HepG2 (cell line): ENCODE measurements at regions not wholly inside any gene's neighbourhood (a gene's known extent, or its start where the extent isn't known, plus 50 kb on each side); places are given as distances from the start of the nearest gene placed in this dataset.

Experiments used
- ATAC-seq: fragments of 200-7000 bp; cut with Tn5 transposase; 3 replicates; pipeline ENCODE4 v1.9.1; 2020; ENCODE audit warnings: mild to moderate bottlenecking, moderate library complexity
- BruUV-seq: library from RNA; stranded (reverse); fragments of 400-500 nt; replicated peaks from 2 replicates; lab custom pipeline; 2021; lab: Mats Ljungman, UMichigan
- CTCF ChIA-PET: fragments of 300-600 bp; formaldehyde crosslinking; extraction: SDS; loops from one replicate; lab custom pipeline; 2021; ENCODE audit warnings: low total read pairs, inconsistent platforms, low intra/inter-chr PET ratio; lab: Yijun Ruan, JAX
- POLR2A ChIA-PET: fragments of 350-600 bp; sonication (Branson Sonifier 250); formaldehyde crosslinking; loops from one replicate; lab custom pipeline; 2020; ENCODE audit warnings: antibody characterized with exemption, inconsistent platforms; lab: Yijun Ruan, JAX
- DNase-seq: peaks from one replicate; pipeline ENCODE4 v3.0.0-alpha.2; 2015; ENCODE audit warnings: low spot score
- FAIRE-seq: peaks from 3 replicates; lab custom pipeline; 2011; peaks lifted over from hg19 to GRCh38; lab: Jason Lieb, UNC
- H2AFZ ChIP-seq: one replicate; pipeline ENCODE4 v1.6.1; 2011; ENCODE audit warnings: low read length, inconsistent platforms
- H3K27ac ChIP-seq: fragments of 300-600 bp; 3 replicates; pipeline ENCODE4 v1.8.0; 2011; ENCODE audit warnings: mixed run types, mild to moderate bottlenecking, mixed read lengths, low read length, inconsistent platforms; ENCODE audit not compliant: insufficient read depth; ENCODE audit errors: extremely low read length
- H3K27me3 ChIP-seq, 2 experiments: fragments of 200-600 bp in 1 of 2; 2 replicates in 1 of 2; 3 replicates in 1 of 2; pipeline versions ENCODE4 v1.6.0 to v1.8.0; 2011; ENCODE audit warnings: low read length in 2 of 2, mild to moderate bottlenecking in 2 of 2, moderate library complexity in 2 of 2, inconsistent platforms in 1 of 2; ENCODE audit not compliant: insufficient read depth in 2 of 2, control insufficient read depth in 1 of 2
- H3K36me3 ChIP-seq, 2 experiments: fragments of 200-600 bp in 1 of 2; replicated peaks in 1 of 2; 2 replicates in 1 of 2; 3 replicates in 1 of 2; pipeline versions ENCODE4 v1.5.1 to v1.8.0; 2011; ENCODE audit warnings: low read length in 2 of 2, inconsistent platforms in 1 of 2; ENCODE audit not compliant: insufficient read depth in 2 of 2, control insufficient read depth in 1 of 2
- H3K4me1 ChIP-seq: 2 replicates; pipeline ENCODE4 v1.5.1; 2012; ENCODE audit warnings: low read length, inconsistent platforms; ENCODE audit not compliant: insufficient read depth
- H3K4me2 ChIP-seq: 2 replicates; pipeline ENCODE4 v1.6.0; 2011; ENCODE audit warnings: low read depth, low read length, inconsistent platforms
- H3K4me3 ChIP-seq, 3 experiments: fragments of 200-600 bp in 1 of 3; sonication (generic), shearing (Covaris generic) in 1 of 3; replicated peaks in 1 of 3; 2 replicates each; pipeline ENCODE4 v1.5.1; 2011 to 2016; ENCODE audit warnings: low read length in 3 of 3, inconsistent platforms in 2 of 3, low read depth in 2 of 3, mild to moderate bottlenecking in 2 of 3, control low read depth in 1 of 3, mixed read lengths in 1 of 3; ENCODE audit not compliant: insufficient read depth in 1 of 3
- H3K79me2 ChIP-seq: one replicate; pipeline ENCODE4 v1.6.1; 2011; ENCODE audit warnings: low read length, inconsistent platforms; ENCODE audit not compliant: insufficient read depth
- H3K9ac ChIP-seq: 2 replicates; pipeline ENCODE4 v1.6.0; 2011; ENCODE audit warnings: mild to moderate bottlenecking, low read depth, low read length, inconsistent platforms; ENCODE audit not compliant: insufficient read depth
- H3K9me3 ChIP-seq: 2 replicates; pipeline ENCODE4 v1.5.1; 2012; ENCODE audit warnings: mild to moderate bottlenecking, low read length
- H4K20me1 ChIP-seq: 2 replicates; pipeline ENCODE4 v1.6.0; 2011; ENCODE audit warnings: inconsistent platforms, mild to moderate bottlenecking, low read length, moderate library complexity; ENCODE audit not compliant: insufficient read depth
- ELF3 ChIP-seq: IDR thresholded peaks from 2 replicates; pipeline ENCODE4 v1.6.1; 2016; ENCODE audit warnings: missing genetic modification reagents, missing compliant biosample characterization
- HDAC2 ChIP-seq: sonication (generic); formaldehyde crosslinking; IDR thresholded peaks from 2 replicates; pipeline ENCODE4 v1.4.0; 2020; ENCODE audit warnings: missing genetic modification reagents
- KLF15 ChIP-seq: sonication (generic); formaldehyde crosslinking; IDR thresholded peaks from 2 replicates; pipeline ENCODE4 v1.8.1; 2023; ENCODE audit warnings: borderline replicate concordance, mild to moderate bottlenecking, inconsistent platforms, missing genetic modification reagents, mixed read lengths
- NCOA5 ChIP-seq: sonication (generic); formaldehyde crosslinking; IDR thresholded peaks from 2 replicates; pipeline ENCODE4 v1.4.0; 2020; ENCODE audit warnings: missing genetic modification reagents
- NCOR1 ChIP-seq: fragments of 200-600 bp; sonication (generic); IDR thresholded peaks from 2 replicates; pipeline ENCODE4 v1.7.0; 2017; ENCODE audit warnings: antibody characterized with exemption, low read length, borderline replicate concordance
- SALL2 ChIP-seq: sonication (generic); formaldehyde crosslinking; IDR thresholded peaks from 2 replicates; pipeline ENCODE4 v1.8.1; 2023; ENCODE audit warnings: mild to moderate bottlenecking, missing genetic modification reagents, inconsistent platforms
- SIX4 ChIP-seq: sonication (generic); formaldehyde crosslinking; IDR thresholded peaks from 2 replicates; pipeline ENCODE4 v1.4.0; 2020; ENCODE audit warnings: missing genetic modification reagents
- SMARCC2 ChIP-seq: fragments of 450-650 bp; IDR thresholded peaks from 2 replicates; pipeline ENCODE4 v1.6.1; 2017; ENCODE audit warnings: antibody characterized with exemption, mild to moderate bottlenecking
- TCF7 ChIP-seq: sonication (generic); IDR thresholded peaks from 2 replicates; pipeline ENCODE4 v1.6.1; 2016; ENCODE audit warnings: antibody characterized with exemption, low read depth
- TMF1 ChIP-seq: sonication (generic); formaldehyde crosslinking; IDR thresholded peaks from 2 replicates; pipeline ENCODE4 v1.8.1; 2022; ENCODE audit warnings: low read depth, missing genetic modification reagents
- UBTF ChIP-seq: sonication (generic); formaldehyde crosslinking; IDR thresholded peaks from 2 replicates; pipeline ENCODE4 v1.4.0; 2020; ENCODE audit warnings: mild to moderate bottlenecking, missing genetic modification reagents
- ZBTB46 ChIP-seq: sonication (generic); formaldehyde crosslinking; IDR thresholded peaks from 2 replicates; pipeline ENCODE4 v1.4.0; 2020; ENCODE audit warnings: mild to moderate bottlenecking, missing genetic modification reagents, borderline replicate concordance
- ZBTB7B ChIP-seq: sonication (generic); formaldehyde crosslinking; IDR thresholded peaks from 2 replicates; pipeline ENCODE4 v1.4.0; 2020; ENCODE audit warnings: missing genetic modification reagents
- ZFP36L1 ChIP-seq: sonication (generic); formaldehyde crosslinking; IDR thresholded peaks from 2 replicates; pipeline ENCODE4 v1.8.0; 2022; ENCODE audit warnings: mild to moderate bottlenecking, missing genetic modification reagents, moderate library complexity
- ZMYM4 ChIP-seq: sonication (generic); formaldehyde crosslinking; IDR thresholded peaks from 2 replicates; pipeline ENCODE4 v1.8.1; 2023; ENCODE audit warnings: mild to moderate bottlenecking, missing genetic modification reagents
- ZNF235 ChIP-seq: sonication (generic); formaldehyde crosslinking; IDR thresholded peaks from 2 replicates; pipeline ENCODE4 v1.8.1; 2023; ENCODE audit warnings: mild to moderate bottlenecking, missing genetic modification reagents, borderline replicate concordance
- ZNF563 ChIP-seq: sonication (generic); formaldehyde crosslinking; IDR thresholded peaks from 2 replicates; pipeline ENCODE4 v1.8.0; 2022; ENCODE audit warnings: mild to moderate bottlenecking, moderate library complexity, missing genetic modification reagents
- ZNF891 ChIP-seq: sonication (generic); formaldehyde crosslinking; IDR thresholded peaks from 2 replicates; pipeline ENCODE4 v1.5.0; 2020; ENCODE audit warnings: mild to moderate bottlenecking, missing genetic modification reagents
- WGBS: methylation state at CpG from one replicate; pipeline ENCODE4 v1.1.6; 2017; ENCODE audit warnings: low lambda C conversion rate; 5-methylcytosine and 5-hydroxymethylcytosine counted together
- in situ Hi-C: cut with HindIII; loops from 2 replicates; pipeline ENCODE4 v1.10.0; 2017; ENCODE audit warnings: low pct_unique_long_range_greater_than_20kb; ENCODE audit not compliant: extremely low pct_ligation_motif_present
- intact Hi-C: fragments of 100-400 bp; cut with micrococcal nuclease; formaldehyde crosslinking; loops from one replicate; pipeline ENCODE4 v1.10.0; 2022; ENCODE audit not compliant: unreplicated experiment
- TF ChIP-seq, protein P1 (sequence below): sonication (generic); formaldehyde crosslinking; IDR thresholded peaks from 2 replicates; pipeline ENCODE4 v1.5.1; 2020; ENCODE audit warnings: missing genetic modification reagents, mild to moderate bottlenecking, borderline replicate concordance
- TF ChIP-seq, protein P2 (sequence below): sonication (generic); formaldehyde crosslinking; IDR thresholded peaks from 2 replicates; pipeline ENCODE4 v1.4.0; 2020; ENCODE audit warnings: missing genetic modification reagents, mild to moderate bottlenecking, borderline replicate concordance

GRCh38 chr10:121293110-121293509, 305.1 kb downstream of the FGFR2 start:
- H3K36me3 ChIP-seq: no peaks in the 10 kb centered on the region
- no peaks in the 10 kb centered on the region for H3K9me3 ChIP-seq
- no peaks in the 10 kb centered on the region for H3K4me1 ChIP-seq
- BruUV-seq: no TSS peak
- H2AFZ ChIP-seq: no peak overlapping the region
- TF ChIP-seq ZNF563 (CRISPR knock-in tag): no peak
- TF ChIP-seq ZBTB7B (CRISPR knock-in tag): no peak
- TF ChIP-seq, protein P1, sequence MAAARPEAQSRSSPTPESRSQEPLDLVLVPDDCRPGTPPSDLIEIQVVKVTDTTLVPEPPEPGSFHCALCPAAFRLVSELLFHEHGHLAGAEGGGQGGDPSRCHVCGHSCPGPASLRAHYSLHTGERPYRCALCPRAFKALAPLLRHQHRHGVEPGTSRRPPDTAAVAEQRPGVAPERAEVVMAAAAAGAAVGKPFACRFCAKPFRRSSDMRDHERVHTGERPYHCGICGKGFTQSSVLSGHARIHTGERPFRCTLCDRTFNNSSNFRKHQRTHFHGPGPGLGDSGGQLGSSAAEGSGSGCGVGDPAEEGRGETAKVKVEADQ: no peak
- TF ChIP-seq ZBTB46 (CRISPR knock-in tag): no peak
- TF ChIP-seq ZFP36L1 (CRISPR knock-in tag): no peak
- TF ChIP-seq NCOR1: no peak
- TF ChIP-seq SALL2 (CRISPR knock-in tag): no peak
- TF ChIP-seq NCOA5 (CRISPR knock-in tag): no peak
- no peak for TF ChIP-seq SIX4 (CRISPR knock-in tag)
- no peak for TF ChIP-seq HDAC2 (CRISPR knock-in tag)
- TF ChIP-seq ELF3: no peak
- no peak for TF ChIP-seq ZNF891 (CRISPR knock-in tag)
- TF ChIP-seq SMARCC2: no peak
- no peak for TF ChIP-seq UBTF (CRISPR knock-in tag)
- TF ChIP-seq ZNF235 (CRISPR knock-in tag): no peak
- no peak for TF ChIP-seq TCF7
- TF ChIP-seq ZMYM4 (CRISPR knock-in tag): no peak
- no peak for TF ChIP-seq TMF1
- TF ChIP-seq, protein P2, sequence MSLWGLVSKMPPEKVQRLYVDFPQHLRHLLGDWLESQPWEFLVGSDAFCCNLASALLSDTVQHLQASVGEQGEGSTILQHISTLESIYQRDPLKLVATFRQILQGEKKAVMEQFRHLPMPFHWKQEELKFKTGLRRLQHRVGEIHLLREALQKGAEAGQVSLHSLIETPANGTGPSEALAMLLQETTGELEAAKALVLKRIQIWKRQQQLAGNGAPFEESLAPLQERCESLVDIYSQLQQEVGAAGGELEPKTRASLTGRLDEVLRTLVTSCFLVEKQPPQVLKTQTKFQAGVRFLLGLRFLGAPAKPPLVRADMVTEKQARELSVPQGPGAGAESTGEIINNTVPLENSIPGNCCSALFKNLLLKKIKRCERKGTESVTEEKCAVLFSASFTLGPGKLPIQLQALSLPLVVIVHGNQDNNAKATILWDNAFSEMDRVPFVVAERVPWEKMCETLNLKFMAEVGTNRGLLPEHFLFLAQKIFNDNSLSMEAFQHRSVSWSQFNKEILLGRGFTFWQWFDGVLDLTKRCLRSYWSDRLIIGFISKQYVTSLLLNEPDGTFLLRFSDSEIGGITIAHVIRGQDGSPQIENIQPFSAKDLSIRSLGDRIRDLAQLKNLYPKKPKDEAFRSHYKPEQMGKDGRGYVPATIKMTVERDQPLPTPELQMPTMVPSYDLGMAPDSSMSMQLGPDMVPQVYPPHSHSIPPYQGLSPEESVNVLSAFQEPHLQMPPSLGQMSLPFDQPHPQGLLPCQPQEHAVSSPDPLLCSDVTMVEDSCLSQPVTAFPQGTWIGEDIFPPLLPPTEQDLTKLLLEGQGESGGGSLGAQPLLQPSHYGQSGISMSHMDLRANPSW (CRISPR knock-in tag): no peak
- no peak for TF ChIP-seq KLF15 (CRISPR knock-in tag)
- FAIRE-seq (no peak), DNase-seq (no peak), ATAC-seq (no peak)
- H3K4me3 ChIP-seq: no peak overlapping the region
- ChIA-PET CTCF (no interaction called here), POLR2A (no interaction called here)
- no peak overlapping the region for H3K4me2 ChIP-seq
- no peaks in the 10 kb centered on the region for H3K79me2 ChIP-seq
- H3K9ac ChIP-seq: no peak overlapping the region
- in situ Hi-C loops: no loop called here
- H3K27me3 ChIP-seq: peaks cover 1 to 21% of the 10 kb centered on the region in 2 experiments; a peak in 2 of 5 replicates
- WGBS: 40% methylated on average over 7 of the region's 9 CpGs
- H4K20me1 ChIP-seq: no peaks in the 10 kb centered on the region
- intact Hi-C loops: no loop called here
- no peak overlapping the region for H3K27ac ChIP-seq
